H1 (cell line): ENCODE measurements at regions not wholly inside any gene's neighbourhood (a gene's known extent, or its start where the extent isn't known, plus 50 kb on each side); places are given as distances from the start of the nearest gene placed in this dataset.

Source experiments
- ATF2 ChIP-seq: IDR thresholded peaks from 2 replicates; pipeline ENCODE4 v1.6.1; 2012; ENCODE audit warnings: low read length, inconsistent platforms
- CBX5 ChIP-seq: fragments of 300-800, 300-1000 bp; sonication (generic); IDR thresholded peaks from 2 replicates; pipeline ENCODE4 v1.7.1; 2016; ENCODE audit warnings: antibody characterized with exemption, low read length, low read depth
- CBX8 ChIP-seq: fragments of 300-800, 300-1000 bp; sonication (generic); IDR thresholded peaks from 2 replicates; pipeline ENCODE4 v1.7.1; 2016; ENCODE audit warnings: low read depth, low read length, borderline replicate concordance
- CHD7 ChIP-seq: fragments of 300-600 bp; sonication (generic); IDR thresholded peaks from 2 replicates; pipeline ENCODE4 v1.7.1; 2012; ENCODE audit warnings: low read length, moderate library complexity, mild to moderate bottlenecking, inconsistent platforms; ENCODE audit not compliant: insufficient replicate concordance
- GABPA ChIP-seq: IDR thresholded peaks from 2 replicates; pipeline ENCODE4 v1.6.1; 2011; ENCODE audit warnings: mild to moderate bottlenecking, low read length, moderate library complexity, borderline replicate concordance; ENCODE audit not compliant: insufficient read depth
- HDAC2 ChIP-seq, 2 experiments: fragments of 300-600 bp in 1 of 2; sonication (generic) in 1 of 2; IDR thresholded peaks; 2 replicates each; pipeline ENCODE4 v1.6.1; 2011 to 2012; ENCODE audit warnings: low read depth in 2 of 2, low read length in 2 of 2, mild to moderate bottlenecking in 2 of 2, moderate library complexity in 2 of 2, borderline replicate concordance in 1 of 2, inconsistent platforms in 1 of 2
- RFX5 ChIP-seq: IDR thresholded peaks from 2 replicates; pipeline ENCODE4 v1.6.1; 2011; ENCODE audit warnings: low read depth, low read length, improper control_type of control experiment, borderline replicate concordance
- SRF ChIP-seq: IDR thresholded peaks from 2 replicates; pipeline ENCODE4 v1.6.1; 2011; ENCODE audit warnings: mild to moderate bottlenecking, low read depth, low read length, moderate library complexity
- USF2 ChIP-seq: IDR thresholded peaks from 2 replicates; pipeline ENCODE4 v1.6.1; 2011; ENCODE audit warnings: low read length, improper control_type of control experiment

- TF ChIP-seq CHD7 (no peak), USF2 (no peak), GABPA (no peak), SRF (no peak), CBX5 (no peak), CBX8 (no peak), ATF2 (no peak), HDAC2 (IDR thresholded peaks at IDR 0.05; ENCODE audit: borderline replicate concordance in 1 of 2, low read depth in 2 of 2, low read length in 2 of 2) (no peak), RFX5 (no peak)
Measured at GRCh38 chr2:180159921-180160320, 152.8 kb upstream of the CWC22 start (continued).
